NCI-H446 (cell line): ENCODE measurements at regions not wholly inside any gene's neighbourhood (a gene's known extent, or its start where the extent isn't known, plus 50 kb on each side); places are given as distances from the start of the nearest gene placed in this dataset.

Experiments used
- DNase-seq, 2 experiments: peaks; one replicate each; lab custom pipeline; 2025; lab: John Stamatoyannopoulos, UW

- no peak for DNase-seq
These were observed 53.5 kb upstream of the CADM1 start for GRCh38 chr11:115557681-115558080.

- no peak for DNase-seq
These were observed 52.8 kb upstream of the CADM1 start for GRCh38 chr11:115556984-115557383.

GRCh38 chr11:115555336-115556090, 51.3 kb upstream of the CADM1 start:
- no peak for DNase-seq
